ENCODE measurements at regions not wholly inside any gene's neighbourhood (a gene's known extent, or its start where the extent isn't known, plus 50 kb on each side); places are given as distances from the start of the nearest gene placed in this dataset.

GRCh38 chr4:142974328-142974727 lies 128.2 kb upstream of the INPP4B start:
- Histone ChIP-seq H3K23ac (ENCODE audit: insufficient read length, low read depth, low read length) (no peak overlapping the region), H3K14ac (ENCODE audit: insufficient read depth, low read length) (no peak overlapping the region), H3K27me3 (ENCODE audit: insufficient read depth, low read length) (no peaks in the 10 kb centered on the region)

More at GRCh38 chr4:142974328-142974727, 128.2 kb upstream of the INPP4B start:
- no peak overlapping the region for H2AK5ac ChIP-seq (ENCODE audit: insufficient read length, low read length)
- H4K20me1 ChIP-seq (ENCODE audit: control insufficient read depth, insufficient read depth, insufficient read length): no peaks in the 10 kb centered on the region
- no peaks in the 10 kb centered on the region for H3K4me1 ChIP-seq (ENCODE audit: insufficient read depth, low read length)
- H2BK12ac ChIP-seq (ENCODE audit: insufficient read length, low read depth, low read length): no peak overlapping the region
- TF ChIP-seq CTCF (conservative IDR thresholded peaks at IDR 0.05): no peak
- H3K27ac ChIP-seq (ENCODE audit: insufficient read length, low read depth, low read length): no peak overlapping the region
- H2BK15ac ChIP-seq (ENCODE audit: low read depth, low read length): no peak overlapping the region
- peaks cover 0 to 7% of the 10 kb centered on the region in 2 experiments; a peak in 2 of 4 replicates for H3K4me1 Mint-ChIP-seq
- H3K4me2 ChIP-seq (ENCODE audit: insufficient read depth, insufficient read length, low read length): no peak overlapping the region
- H2AFZ ChIP-seq (ENCODE audit: low read length): no peak overlapping the region
- H3K79me2 ChIP-seq (ENCODE audit: insufficient read depth, low read length): no peaks in the 10 kb centered on the region
- no peaks in the 10 kb centered on the region for H3K23me2 ChIP-seq (ENCODE audit: insufficient read length, low read depth, low read length, poor library complexity, severe bottlenecking)
- no peak overlapping the region for H3K56ac ChIP-seq (ENCODE audit: insufficient read length, low read depth, low read length)
- H3K27me3 Mint-ChIP-seq (ENCODE audit: low read depth): no peaks in the 10 kb centered on the region
- no peak overlapping the region for H2BK5ac ChIP-seq (ENCODE audit: insufficient read length, low read length)
- H2BK20ac ChIP-seq (ENCODE audit: low read depth, low read length, poor library complexity, severe bottlenecking): no peak overlapping the region
- H4K5ac ChIP-seq (ENCODE audit: insufficient read length, low read depth, low read length): no peak overlapping the region
- H3K36me3 Mint-ChIP-seq (ENCODE audit: insufficient read depth in 1 of 3, low read depth in 3 of 3): peaks cover 0 to 4% (median 0%) of the 10 kb centered on the region in 3 experiments; a peak in 2 of 7 replicates
- no peak overlapping the region for H2BK120ac ChIP-seq (ENCODE audit: low read depth, low read length, poor library complexity, severe bottlenecking)
- no peak overlapping the region for H3K4ac ChIP-seq (ENCODE audit: low read depth, low read length)
- H3K79me1 ChIP-seq (ENCODE audit: insufficient read depth, low read depth, low read length, poor library complexity, severe bottlenecking): no peaks in the 10 kb centered on the region
- no peak overlapping the region for H4K91ac ChIP-seq (ENCODE audit: insufficient read length, low read depth, low read length)
- H3T11ph ChIP-seq (ENCODE audit: low read length): no peak overlapping the region
- H3K27ac Mint-ChIP-seq: no peak overlapping the region
- no peak overlapping the region for H3K4me3 Mint-ChIP-seq
- no peak for DNase-seq
- no peak overlapping the region for H3K18ac ChIP-seq (ENCODE audit: insufficient read length, low read depth, low read length)
- H4K8ac ChIP-seq (replicated peaks; ENCODE audit: insufficient read length, low read depth, low read length): no peak overlapping the region
- no peaks in the 10 kb centered on the region for H3K9me3 ChIP-seq (ENCODE audit: control insufficient read depth, low read depth, low read length)
- peaks cover 0 to 2% of the 10 kb centered on the region in 2 experiments; a peak in 2 of 5 replicates for H3K9me3 Mint-ChIP-seq
- H3K9ac ChIP-seq (ENCODE audit: extremely low read depth, insufficient read length, low read length): no peak overlapping the region

Measured in H9 (cell line).